GM19468 (cell line): ENCODE measurements at regions not wholly inside any gene's neighbourhood (a gene's known extent, or its start where the extent isn't known, plus 50 kb on each side); places are given as distances from the start of the nearest gene placed in this dataset.
A peak's percentile ranks its signal among the peaks of the same experiment; 100 is the strongest.

ENCODE experiments used
- ATAC-seq: cut with Tn5 transposase; IDR thresholded peaks from one replicate; pipeline ENCODE4 v1.9.1; 2021; ENCODE audit warnings: mild to moderate bottlenecking, moderate library complexity, moderate number of reproducible peaks; ENCODE audit not compliant: unreplicated experiment; ENCODE audit errors: extremely low read depth

DNA sequence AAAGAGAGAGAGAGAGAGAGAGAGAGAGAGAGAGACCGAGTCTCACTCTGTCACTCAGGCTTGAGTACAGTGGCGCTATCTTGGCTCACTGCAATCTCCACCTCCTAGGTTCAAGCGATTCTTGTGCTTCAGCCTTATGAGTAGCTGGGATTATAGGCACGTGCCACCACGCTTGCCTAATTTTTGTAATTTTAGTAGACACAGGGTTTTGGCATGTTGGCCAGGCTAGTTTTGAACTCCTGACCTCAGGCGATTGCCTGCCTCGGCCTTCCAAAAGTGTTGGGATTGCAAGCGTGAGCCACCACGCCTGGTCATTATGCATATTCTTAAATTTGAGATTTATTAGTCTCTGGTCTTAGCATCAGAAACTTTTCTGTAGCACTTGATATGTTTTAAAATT is 317.9 kb upstream of the ATP2B1 start:
- no peak for ATAC-seq

DNA sequence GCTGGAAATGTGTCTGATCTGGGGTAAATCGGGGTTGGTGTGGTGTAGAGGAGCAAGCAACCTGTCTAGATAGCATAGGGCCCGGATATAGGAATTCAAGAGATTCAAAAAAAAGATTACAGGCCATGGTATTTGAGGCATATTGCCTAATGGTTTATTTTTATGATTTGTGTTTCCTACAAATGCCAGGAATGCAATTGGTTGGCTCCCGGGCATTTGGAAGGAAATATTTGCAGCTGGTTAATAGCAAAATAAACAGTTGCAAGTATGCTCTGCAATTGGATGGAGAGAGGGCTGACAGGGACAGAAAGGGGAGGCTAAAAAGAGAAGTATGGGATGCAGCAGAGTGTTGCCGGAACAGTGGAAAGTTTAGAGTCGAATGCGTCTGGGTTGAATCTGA is 315.6 kb upstream of the ATP2B1 start:
- no peak for ATAC-seq

GRCh38 chr12:90023207-90023900 is 314.7 kb upstream of the ATP2B1 start:
- ATAC-seq, result no peak

DNA sequence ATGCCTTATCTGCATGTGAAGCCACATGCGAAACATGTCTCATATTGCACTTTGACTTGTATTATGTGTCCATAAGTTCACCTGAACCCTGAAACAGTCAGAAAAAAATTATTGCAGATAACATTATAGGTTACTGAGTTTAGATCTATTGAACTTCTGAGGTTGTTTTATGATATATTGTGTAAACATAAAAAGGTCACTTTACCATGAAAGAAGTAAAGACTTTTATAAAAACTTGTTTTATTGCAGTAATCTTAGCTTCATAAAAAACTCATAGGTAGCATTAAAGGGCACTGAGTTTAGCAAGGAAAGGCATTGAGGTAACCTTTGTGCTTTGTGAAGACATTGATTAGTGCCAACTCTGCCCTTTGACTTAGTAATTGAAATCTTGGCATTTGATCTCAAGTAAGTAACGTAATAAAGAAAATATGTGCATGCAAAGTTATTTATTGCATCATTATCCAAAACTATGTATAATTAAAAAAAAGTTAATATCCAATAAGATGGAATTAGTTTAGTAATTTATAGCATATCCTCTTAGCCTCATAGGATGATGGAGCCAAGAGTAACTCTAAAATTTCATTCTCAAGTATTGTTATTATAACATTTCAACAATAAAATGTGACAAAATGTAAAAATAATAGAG is 313.3 kb upstream of the ATP2B1 start:
- no peak for ATAC-seq

DNA sequence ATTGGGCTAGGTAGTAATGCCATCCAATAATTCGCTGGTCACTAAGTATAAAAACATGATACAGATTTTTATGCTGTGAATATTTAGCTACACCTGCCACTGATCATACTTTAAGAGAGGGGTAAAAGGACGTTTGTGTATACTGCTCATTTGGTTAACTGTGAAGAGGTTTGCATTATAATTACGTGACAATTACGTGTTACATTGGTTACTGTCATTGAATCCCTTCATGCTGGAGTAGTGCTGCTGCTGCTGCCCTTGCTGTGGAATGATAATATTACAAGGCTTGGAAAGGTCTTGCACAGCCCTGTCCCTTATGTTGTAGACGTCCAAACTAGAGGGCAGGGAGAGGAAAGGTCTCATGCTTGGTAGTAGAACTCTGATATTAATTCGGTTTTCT is 312.2 kb upstream of the ATP2B1 start:
- no peak for ATAC-seq

GRCh38 chr12:90020436-90020835 is 311.8 kb upstream of the ATP2B1 start:
- ATAC-seq, result no peak

DNA sequence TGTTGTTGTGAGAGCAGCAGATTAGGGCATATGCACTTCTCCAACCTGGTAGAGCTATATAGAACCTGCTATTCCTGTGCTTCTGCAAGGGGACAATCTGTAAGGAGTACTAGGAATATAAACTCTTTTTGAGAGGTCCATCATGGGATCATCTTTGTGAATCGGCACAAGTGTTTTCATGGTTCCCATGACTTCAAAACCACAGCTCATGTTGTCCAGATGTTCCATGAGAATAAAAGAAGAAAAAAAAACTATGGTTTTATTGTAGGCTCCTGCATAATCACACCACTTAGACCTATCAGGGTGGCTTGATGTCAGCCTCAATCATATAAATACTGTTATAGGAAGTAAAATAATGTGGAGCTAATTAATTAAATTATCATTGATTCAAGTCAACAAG is 311.4 kb upstream of the ATP2B1 start:
- no peak for ATAC-seq

DNA sequence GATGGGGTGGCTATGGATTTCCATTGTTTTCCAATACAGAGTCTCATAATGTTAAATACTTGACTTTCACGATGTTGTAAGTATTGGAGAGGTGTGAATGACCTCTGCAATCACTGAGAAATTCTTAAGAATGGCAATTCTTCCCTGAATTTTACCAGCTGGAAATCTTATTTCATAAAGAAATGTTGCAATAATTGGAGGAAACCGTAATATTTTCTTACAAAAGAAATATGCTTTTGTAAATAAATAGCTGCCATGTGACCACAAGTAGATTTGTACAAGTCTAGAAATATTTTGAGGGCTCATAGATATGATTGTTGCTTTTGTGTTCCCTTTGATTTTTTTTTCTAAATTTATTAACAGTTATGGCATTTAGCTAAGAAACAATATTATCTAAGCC is 308.7 kb upstream of the ATP2B1 start:
- ATAC-seq, result no peak

GRCh38 chr12:90015228-90015627 is 306.6 kb upstream of the ATP2B1 start:
- no peak for ATAC-seq

GRCh38 chr12:90013409-90013808 is 304.8 kb upstream of the ATP2B1 start:
- ATAC-seq, result no peak

DNA sequence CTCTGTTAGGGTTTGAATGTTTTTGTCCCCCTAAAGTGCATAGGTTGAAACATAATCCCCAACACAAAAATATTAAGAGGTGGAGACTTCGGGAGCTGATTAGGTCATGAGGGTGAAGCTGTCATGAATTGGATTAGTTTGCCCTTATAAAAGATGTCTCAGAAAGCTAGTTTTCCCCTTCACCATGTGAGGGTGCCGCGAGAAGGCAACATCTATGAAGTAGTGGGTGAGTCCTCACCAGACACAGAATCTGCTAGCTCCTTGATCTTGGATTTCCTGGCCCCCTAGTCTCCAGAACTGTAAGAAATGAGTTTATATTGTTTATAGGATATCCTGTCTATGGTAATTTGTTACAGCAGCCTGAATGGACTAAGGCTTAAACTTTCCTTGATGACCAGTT is 301.5 kb upstream of the ATP2B1 start:
- no peak for ATAC-seq

DNA sequence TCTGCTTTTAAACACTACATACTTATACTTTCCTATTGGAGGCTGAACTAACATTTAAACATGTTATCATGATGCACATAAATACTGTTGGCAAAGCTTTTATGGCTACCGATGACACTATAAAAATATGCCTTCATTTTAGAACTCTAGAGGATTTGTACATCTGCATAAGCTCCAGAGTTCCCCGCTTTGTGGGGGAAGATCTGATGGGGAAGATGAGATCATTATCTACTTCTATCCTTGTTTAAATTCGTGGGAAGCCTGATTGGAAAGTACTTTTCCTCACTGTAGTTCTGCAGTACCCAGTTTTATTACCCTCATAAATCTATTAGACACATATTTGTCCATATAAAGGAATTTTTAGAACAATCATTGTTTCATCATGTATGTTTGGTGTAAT is 299.6 kb upstream of the ATP2B1 start:
- no peak for ATAC-seq

DNA sequence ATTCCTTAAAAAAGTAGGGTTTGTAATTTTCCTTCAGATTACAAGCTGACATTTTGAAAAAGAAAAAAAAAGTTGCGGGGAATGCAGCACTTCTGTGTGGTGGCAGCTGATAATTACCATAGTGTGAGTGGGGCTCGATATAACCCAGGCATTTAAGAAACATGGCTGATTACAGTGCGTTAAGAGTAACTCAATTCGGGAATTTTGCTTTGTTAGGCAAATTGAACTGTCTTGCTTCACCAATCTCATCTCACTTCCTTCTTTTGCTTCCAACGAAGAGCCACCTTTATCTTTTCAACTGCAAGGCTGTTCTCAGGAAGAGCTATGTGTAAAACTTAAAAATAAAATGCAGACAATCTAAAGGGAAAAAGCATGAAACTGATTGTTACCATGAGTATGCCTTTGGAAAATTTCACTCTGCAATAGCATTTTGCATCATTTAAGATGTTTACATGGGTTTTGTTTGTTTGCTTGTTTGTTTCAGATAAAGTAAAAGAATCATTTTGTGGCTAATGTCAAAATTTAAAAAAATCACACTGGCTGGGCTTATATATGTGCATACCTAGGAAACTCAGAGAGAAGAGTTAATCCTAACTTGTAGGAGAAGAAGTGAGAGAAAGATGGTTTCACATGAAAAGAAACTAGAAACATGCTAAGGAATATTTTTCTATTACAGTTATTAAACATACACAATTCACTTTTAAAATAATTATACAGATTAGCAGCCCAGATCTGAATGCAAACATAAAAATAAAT is 295.9 kb upstream of the ATP2B1 start:
- ATAC-seq, result peak; percentile 53

DNA sequence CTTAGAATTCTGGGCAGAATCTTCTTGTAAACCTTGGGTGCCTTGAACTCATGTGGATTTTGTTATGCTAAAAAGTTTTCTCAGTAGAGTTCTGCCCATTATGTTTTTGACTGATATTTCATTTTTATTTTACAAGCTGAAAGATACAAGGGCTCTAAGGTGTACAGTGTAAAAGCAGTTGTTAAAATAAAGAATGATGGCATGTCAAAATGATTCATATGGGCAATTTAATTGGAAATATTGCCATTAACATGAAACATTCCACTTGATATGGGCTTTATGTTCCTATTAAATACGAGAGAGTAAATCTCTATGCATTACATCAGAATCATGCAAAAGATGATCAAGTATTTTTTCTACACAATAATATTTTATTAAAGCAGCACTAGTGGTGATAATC is 295.1 kb upstream of the ATP2B1 start:
- no peak for ATAC-seq

- no peak for ATAC-seq
Observed at GRCh38 chr12:90000721-90001120, 292.1 kb upstream of the ATP2B1 start.

GRCh38 chr12:89999699-90000505 is 291.3 kb upstream of the ATP2B1 start:
- ATAC-seq, result no peak

DNA sequence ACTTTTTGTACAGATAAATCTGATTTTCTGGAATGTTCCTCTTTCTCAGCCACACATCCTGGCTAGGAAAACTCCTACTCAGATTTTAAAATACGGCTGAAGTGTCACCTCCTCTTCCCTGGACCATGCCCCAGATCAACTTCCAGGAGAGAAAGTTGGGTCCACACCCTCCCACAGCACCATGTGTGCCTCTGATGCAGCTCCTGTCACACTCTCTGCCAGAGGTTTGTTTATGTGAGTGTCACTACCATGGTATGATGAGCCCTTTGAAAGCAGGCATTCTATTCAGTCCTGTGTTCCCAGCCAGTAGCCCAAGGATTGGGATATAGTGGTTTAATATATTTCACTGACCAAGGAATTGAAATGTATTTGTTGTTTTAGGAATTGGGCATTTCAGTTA is 287.2 kb upstream of the ATP2B1 start:
- ATAC-seq, result no peak

- no peak for ATAC-seq
Observed at GRCh38 chr12:89994911-89995310, 286.3 kb upstream of the ATP2B1 start.

DNA sequence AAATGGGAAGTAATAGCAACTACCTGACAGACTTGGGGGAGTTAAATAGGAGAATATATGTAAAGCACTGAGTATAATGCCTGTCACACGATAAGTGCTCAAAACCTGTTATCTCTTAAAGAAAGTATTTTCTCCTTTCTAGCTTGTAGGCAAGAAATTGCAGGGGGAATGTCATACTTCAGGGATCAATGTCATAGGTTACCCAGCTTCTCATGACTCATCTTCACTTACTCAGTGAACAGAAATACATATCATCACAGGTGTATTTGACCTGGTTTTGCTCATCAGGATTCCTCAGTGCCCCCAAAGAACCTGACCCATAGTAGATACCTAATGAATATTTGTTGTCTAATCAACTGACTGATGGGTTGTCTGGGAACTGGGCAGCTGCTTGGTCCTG is 285.0 kb upstream of the ATP2B1 start:
- no peak for ATAC-seq

DNA sequence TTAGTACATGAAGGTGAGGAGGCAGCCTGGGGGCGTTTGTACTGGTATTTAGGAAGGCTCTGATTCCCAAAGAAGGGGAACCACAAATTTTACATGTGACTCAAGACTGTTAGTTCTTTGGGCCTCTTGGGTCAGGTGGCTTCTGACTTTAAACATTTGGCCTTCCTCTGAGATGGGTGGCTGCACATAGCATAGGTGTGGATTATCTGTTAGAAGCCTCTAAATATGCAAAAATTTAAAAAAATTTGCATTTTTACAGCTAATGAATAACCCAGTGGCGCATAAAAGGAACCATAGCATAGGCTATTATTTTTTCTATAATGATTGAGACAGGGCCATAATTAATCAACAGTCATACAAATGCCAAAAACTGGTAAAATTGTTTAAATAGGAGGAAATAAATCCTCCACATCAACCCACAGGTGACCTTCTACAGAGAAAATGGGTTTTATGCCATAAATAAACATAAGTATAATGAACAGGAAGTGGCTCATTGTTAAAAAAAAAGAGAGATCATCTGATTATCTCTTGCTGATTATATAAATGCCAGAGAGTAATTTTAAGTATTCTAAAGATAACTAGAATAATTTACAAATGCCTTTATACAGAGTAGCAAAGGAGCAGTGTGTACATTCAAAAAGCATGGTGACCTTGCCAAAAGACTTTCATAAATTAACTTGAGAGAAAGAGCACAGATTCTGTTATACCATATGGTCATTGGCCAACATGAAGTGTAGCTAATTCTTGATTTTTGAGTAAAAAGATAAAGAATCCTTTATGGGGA is 284.2 kb upstream of the ATP2B1 start:
- ATAC-seq, result no peak
